ENCODE measurements at regions not wholly inside any gene's neighbourhood (a gene's known extent, or its start where the extent isn't known, plus 50 kb on each side); places are given as distances from the start of the nearest gene placed in this dataset.

DNA sequence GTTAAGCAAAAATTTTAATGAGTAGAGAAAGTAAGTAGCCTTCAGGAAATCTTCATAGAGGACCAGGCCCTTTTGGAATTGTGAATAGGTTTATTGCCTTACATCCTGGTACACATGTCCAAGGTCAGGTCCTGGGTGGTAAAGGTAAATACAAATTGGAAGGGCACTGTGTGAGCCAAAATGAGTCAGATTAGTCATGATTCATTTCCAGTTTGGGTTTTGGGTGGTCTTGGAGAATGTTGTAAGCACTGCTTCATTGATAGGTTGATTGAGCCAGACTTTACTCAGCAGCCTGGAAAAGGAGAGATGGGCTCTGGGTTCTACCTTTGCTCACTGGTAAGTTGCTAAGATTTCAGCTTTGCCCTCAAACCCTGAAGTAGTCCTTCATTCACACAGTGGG lies 82.5 kb upstream of the ZNF169 start:
- Histone ChIP-seq H3K9me1 (replicated peaks; ENCODE audit: control insufficient read depth, extremely low read depth, insufficient read depth, low read length) (peaks cover 3% of the 10 kb centered on the region), H3K4me3 (replicated peaks in 1 of 3; ENCODE audit: insufficient read depth in 1 of 3, low read depth in 1 of 3, low read length in 3 of 3) (no peak overlapping the region), H3K4me1 (ENCODE audit: control insufficient read depth, extremely low read depth, insufficient read depth, low read length) (peaks cover 45% of the 10 kb centered on the region), H3K27ac (ENCODE audit: insufficient read depth, low read depth, low read length) (no peak overlapping the region), H2AFZ (ENCODE audit: low read depth, low read length) (no peak overlapping the region), H3K9ac (replicated peaks; ENCODE audit: extremely low read depth, insufficient read depth, low read length) (no peak overlapping the region), H3K27me3 (ENCODE audit: control insufficient read depth in 2 of 2, insufficient read depth in 2 of 2, low read length in 2 of 2) (no peaks in the 10 kb centered on the region), H4K20me1 (replicated peaks; ENCODE audit: control insufficient read depth, extremely low read depth, insufficient read depth, low read length) (peaks cover 40% of the 10 kb centered on the region), H3K79me2 (ENCODE audit: control insufficient read depth, insufficient read depth, low read length) (peaks cover 73% of the 10 kb centered on the region), H3K9me3 (replicated peaks; ENCODE audit: control insufficient read depth, insufficient read depth, low read length) (no peaks in the 10 kb centered on the region), H3K36me3 (ENCODE audit: control insufficient read depth in 2 of 2, extremely low read depth in 1 of 2, insufficient read depth in 2 of 2, low read length in 2 of 2) (peaks cover 4 to 19% of the 10 kb centered on the region in 2 experiments), H3K4me2 (ENCODE audit: insufficient read depth, low read length) (peak overlapping the region; percentile 92)
- intact Hi-C loops (cut with micrococcal nuclease): no loop called here
- DNase-seq (ENCODE audit: low read depth, low spot score) (peak; percentile 33), FAIRE-seq (no peak)
- POLR2A ChIA-PET: no interaction called here
- dilution Hi-C loops (cut with MboI; ENCODE audit: extremely low pct_ligation_motif_present, low sequenced_read_pairs): no loop called here
- CTCF ChIA-PET: interaction anchor here (1.7 kb wide), 1 partner anchor 30 kb away, joined by 3 read pairs; no protein-coding TSS in a partner anchor
- no TSS peak for BruUV-seq (replicated peaks)
- TF ChIP-seq, protein P1, sequence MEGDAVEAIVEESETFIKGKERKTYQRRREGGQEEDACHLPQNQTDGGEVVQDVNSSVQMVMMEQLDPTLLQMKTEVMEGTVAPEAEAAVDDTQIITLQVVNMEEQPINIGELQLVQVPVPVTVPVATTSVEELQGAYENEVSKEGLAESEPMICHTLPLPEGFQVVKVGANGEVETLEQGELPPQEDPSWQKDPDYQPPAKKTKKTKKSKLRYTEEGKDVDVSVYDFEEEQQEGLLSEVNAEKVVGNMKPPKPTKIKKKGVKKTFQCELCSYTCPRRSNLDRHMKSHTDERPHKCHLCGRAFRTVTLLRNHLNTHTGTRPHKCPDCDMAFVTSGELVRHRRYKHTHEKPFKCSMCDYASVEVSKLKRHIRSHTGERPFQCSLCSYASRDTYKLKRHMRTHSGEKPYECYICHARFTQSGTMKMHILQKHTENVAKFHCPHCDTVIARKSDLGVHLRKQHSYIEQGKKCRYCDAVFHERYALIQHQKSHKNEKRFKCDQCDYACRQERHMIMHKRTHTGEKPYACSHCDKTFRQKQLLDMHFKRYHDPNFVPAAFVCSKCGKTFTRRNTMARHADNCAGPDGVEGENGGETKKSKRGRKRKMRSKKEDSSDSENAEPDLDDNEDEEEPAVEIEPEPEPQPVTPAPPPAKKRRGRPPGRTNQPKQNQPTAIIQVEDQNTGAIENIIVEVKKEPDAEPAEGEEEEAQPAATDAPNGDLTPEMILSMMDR (IDR thresholded peaks at IDR 0.05; ENCODE audit: extremely low read depth in 1 of 2, insufficient read depth in 1 of 2, low read depth in 1 of 2, low read length in 2 of 2): no peak
- TF ChIP-seq FOS (IDR thresholded peaks at IDR 0.05; ENCODE audit: borderline replicate concordance, insufficient read depth, low read length): peak; percentile 51

DNA sequence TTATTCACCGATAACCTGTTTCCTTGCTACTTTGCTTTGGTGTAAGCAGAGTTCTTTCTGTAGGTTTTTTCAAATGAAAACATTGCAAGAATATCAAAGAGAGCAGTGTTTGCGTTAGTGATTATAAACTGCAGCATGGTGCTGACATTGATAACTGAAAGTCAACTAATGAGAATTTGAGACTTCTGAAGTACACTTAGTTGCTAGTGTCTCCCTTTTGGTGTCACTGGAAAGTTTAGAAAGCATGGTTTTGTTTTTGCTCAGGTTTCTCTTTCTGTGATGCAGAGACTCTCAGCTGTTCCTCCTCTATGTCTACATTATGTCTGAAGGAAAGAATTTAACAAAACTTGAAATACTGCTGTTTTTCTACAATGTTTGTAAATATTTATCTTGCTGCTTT lies 80.2 kb upstream of the ZNF169 start:
- Histone ChIP-seq H3K36me3 (ENCODE audit: control insufficient read depth in 2 of 2, extremely low read depth in 1 of 2, insufficient read depth in 2 of 2, low read length in 2 of 2) (peaks cover 8 to 16% of the 10 kb centered on the region in 2 experiments), H4K20me1 (replicated peaks; ENCODE audit: control insufficient read depth, extremely low read depth, insufficient read depth, low read length) (peaks cover 28% of the 10 kb centered on the region), H2AFZ (ENCODE audit: low read depth, low read length) (no peak overlapping the region), H3K79me2 (ENCODE audit: control insufficient read depth, insufficient read depth, low read length) (peaks cover 49% of the 10 kb centered on the region), H3K27ac (ENCODE audit: insufficient read depth, low read depth, low read length) (no peak overlapping the region), H3K27me3 (ENCODE audit: control insufficient read depth in 2 of 2, insufficient read depth in 2 of 2, low read length in 2 of 2) (no peaks in the 10 kb centered on the region), H3K4me2 (ENCODE audit: insufficient read depth, low read length) (no peak overlapping the region), H3K9me3 (replicated peaks; ENCODE audit: control insufficient read depth, insufficient read depth, low read length) (no peaks in the 10 kb centered on the region), H3K9ac (replicated peaks; ENCODE audit: extremely low read depth, insufficient read depth, low read length) (no peak overlapping the region), H3K4me1 (ENCODE audit: control insufficient read depth, extremely low read depth, insufficient read depth, low read length) (peaks cover 31% of the 10 kb centered on the region), H3K9me1 (replicated peaks; ENCODE audit: control insufficient read depth, extremely low read depth, insufficient read depth, low read length) (peaks cover 3% of the 10 kb centered on the region), H3K4me3 (replicated peaks in 1 of 3; ENCODE audit: insufficient read depth in 1 of 3, low read depth in 1 of 3, low read length in 3 of 3) (no peak overlapping the region)
- CTCF ChIA-PET: interaction anchor here (0.9 to 1.3 kb wide), 3 partner anchors 26 to 493 kb away, joined by 3 to 6 read pairs (median 3); no protein-coding TSS in a partner anchor
- POLR2A ChIA-PET: no interaction called here
- intact Hi-C loops (cut with micrococcal nuclease): no loop called here
- dilution Hi-C loops (cut with MboI; ENCODE audit: extremely low pct_ligation_motif_present, low sequenced_read_pairs): no loop called here
- BruUV-seq (replicated peaks): no TSS peak
- FAIRE-seq: no peak
- TF ChIP-seq POLR2AphosphoS5 (IDR thresholded peaks at IDR 0.05; ENCODE audit: insufficient read depth, low read depth, low read length) (no peak), MYC (IDR thresholded peaks at IDR 0.05; ENCODE audit: low read depth, low read length) (no peak), POLR2A (IDR thresholded peaks at IDR 0.05; ENCODE audit: low read depth, low read length) (no peak), GATA2 (IDR thresholded peaks at IDR 0.05; ENCODE audit: insufficient read depth, insufficient read length, low read depth, low read length) (no peak)
- TF ChIP-seq, protein P2, sequence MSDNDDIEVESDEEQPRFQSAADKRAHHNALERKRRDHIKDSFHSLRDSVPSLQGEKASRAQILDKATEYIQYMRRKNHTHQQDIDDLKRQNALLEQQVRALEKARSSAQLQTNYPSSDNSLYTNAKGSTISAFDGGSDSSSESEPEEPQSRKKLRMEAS (IDR thresholded peaks at IDR 0.05; ENCODE audit: insufficient read depth, insufficient read length): no peak
- DNase-seq (ENCODE audit: low read depth, low spot score): no peak
